ENCODE measurements at regions not wholly inside any gene's neighbourhood (a gene's known extent, or its start where the extent isn't known, plus 50 kb on each side); places are given as distances from the start of the nearest gene placed in this dataset.
"Not testable (repeated sequence)": the region's sequence is repeated elsewhere in the genome, so short reads cannot be mapped to it uniquely, and the experiment has no call there.

DNA sequence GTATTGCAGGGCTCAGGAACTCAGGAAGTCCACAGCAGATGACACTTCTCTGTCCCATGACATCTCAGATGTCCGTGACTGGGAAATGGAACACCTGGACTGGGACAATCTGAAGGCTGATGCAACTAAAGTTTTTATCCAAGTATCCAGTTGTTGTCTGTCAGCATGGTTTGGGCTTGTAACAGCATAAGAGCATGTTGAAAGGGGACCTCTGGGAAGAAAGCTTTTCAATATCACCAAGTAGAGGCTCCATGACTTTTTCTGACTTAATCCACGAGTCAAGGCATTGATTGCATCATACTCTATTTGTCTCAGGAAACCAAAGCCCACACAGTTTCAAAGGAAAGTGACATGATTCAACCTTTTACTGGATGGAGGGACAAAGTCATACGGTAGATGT lies 807.7 kb downstream of the MTRR start:
- no peak for DNase-seq

DNA sequence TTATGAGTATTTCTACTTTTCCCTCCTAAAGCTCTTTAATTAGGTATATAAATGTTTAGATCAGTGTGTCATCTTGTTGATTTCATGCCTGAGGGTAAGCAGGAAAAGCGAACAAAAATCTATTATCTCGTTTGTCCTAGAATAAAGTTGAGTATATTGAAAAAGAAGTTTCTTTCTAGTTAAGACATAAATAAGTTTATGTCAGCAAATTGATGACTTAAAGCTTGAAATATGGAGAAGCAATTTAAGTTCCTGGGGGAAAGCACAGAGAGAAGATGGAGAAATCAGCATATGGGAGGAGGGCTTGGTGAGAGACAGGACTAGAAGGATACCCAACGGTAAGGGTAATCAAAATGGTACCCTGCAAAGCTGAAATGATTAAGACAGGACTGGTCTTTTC lies 813.4 kb downstream of the MTRR start:
- DNase-seq, result no peak

- peak; percentile 18 for DNase-seq
Observed at GRCh38 chr5:8683496-8683895, 814.5 kb downstream of the MTRR start.

DNA sequence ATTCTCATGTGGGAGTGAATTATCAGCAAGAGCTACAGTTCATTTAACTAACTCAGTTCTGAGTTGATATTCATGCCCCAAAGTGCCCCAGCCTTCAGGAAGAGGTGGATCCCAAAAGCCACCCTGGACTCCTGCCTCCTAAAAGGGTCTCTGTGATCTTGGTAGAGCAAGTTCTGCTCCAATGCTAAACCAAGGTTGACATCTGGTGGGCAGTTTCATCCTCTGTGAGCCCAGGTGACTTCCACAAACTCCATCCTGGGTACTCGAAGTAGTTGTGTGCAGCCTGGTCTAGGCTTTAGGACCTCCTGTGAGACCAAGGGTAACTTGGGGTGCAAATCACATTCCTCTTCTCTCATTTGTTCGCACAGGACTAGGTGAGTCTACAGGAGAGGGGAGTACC lies 816.8 kb downstream of the MTRR start:
- DNase-seq, result peak; percentile 18

GRCh38 chr5:8686707-8687106 lies 817.8 kb downstream of the MTRR start:
- DNase-seq, result peak; percentile 15

DNA sequence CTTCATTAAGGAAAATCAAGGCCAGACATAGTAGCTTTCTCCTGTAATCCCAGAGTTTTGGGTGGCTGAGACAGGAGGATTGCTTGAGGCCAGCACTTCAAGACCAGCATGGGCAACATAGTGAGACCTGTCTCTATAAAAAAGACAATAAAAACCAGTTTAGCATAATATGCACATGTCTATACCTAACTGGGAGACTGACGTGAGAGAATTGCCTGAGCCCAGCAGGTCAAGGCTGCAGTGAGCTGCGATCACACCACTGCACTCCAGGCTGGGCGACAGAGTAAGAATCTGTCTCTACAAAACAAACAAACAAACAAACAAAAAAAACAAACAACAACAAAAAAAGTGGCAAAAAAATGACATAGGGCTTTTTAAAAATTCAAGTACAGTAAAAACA lies 820.8 kb downstream of the MTRR start:
- DNase-seq, result no peak

- DNase-seq, result no peak
Observed at GRCh38 chr5:8691221-8691620, 822.3 kb downstream of the MTRR start.

DNA sequence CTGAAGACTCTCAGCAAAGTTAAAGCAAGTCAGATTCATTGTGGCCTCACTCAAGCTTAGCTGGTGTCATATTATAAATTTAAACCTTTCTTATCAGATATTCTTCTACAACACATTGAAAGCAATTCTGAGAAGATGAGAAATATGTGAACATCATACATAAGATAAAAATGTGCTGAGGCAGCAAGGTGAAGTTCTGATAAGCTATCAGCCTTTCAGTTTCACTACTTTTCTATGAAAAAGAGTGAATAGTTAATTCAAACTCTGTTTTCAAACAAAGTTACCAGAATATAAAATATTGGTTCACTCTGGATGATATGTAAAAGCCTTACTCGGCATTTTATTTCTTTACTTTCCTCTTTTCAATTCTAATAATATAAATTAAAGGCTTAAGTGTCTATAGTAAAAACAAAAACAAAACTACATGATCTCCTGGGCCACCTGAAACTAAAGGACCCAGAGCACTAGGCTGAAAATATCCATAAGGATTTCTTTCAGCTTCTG lies 824.4 kb downstream of the MTRR start:
- no peak for DNase-seq

DNA sequence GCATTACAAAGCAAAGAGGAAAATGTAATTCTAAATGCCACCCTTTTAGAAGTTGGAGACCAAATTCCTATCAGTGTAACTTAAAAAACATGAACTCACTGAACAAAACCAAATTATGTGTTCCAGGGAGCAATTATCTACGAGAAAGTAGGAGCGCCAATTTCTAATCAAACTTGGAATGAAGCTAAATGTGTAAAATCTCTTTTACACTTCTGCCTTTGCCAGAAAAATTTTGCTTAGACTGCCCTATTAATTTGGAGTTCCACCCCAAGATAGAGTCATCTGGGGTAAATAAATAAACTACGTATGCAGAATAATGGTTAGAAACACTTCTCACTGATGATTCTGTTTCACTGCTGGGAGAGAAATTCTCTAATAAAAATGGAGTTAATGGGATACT lies 825.6 kb downstream of the MTRR start:
- no peak for DNase-seq

- no peak for DNase-seq
Observed at GRCh38 chr5:8695902-8696845, 827.2 kb downstream of the MTRR start.

DNA sequence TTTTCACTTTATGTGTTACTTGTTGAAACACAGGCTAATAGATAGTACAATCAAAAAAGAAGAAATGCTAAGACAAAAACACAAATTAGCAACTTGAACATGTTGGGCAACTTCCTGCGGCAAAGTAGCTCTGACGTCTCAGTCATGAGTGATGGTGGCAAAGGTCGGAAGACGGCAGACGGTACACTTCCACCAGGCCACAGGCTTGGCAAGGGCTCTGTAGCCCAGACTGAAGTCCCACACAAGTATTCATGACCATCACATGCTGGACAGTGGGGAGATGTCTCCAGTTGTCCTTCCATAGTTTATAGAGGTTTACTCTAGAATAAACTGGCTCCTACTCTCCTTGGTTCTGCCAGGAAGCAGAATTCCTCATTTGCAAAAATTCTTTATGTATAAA lies 831.3 kb downstream of the MTRR start:
- DNase-seq, result no peak

GRCh38 chr5:8700671-8701070 lies 831.7 kb downstream of the MTRR start:
- DNase-seq, result no peak

GRCh38 chr5:8701251-8701650 lies 832.3 kb downstream of the MTRR start:
- DNase-seq, result no peak

DNA sequence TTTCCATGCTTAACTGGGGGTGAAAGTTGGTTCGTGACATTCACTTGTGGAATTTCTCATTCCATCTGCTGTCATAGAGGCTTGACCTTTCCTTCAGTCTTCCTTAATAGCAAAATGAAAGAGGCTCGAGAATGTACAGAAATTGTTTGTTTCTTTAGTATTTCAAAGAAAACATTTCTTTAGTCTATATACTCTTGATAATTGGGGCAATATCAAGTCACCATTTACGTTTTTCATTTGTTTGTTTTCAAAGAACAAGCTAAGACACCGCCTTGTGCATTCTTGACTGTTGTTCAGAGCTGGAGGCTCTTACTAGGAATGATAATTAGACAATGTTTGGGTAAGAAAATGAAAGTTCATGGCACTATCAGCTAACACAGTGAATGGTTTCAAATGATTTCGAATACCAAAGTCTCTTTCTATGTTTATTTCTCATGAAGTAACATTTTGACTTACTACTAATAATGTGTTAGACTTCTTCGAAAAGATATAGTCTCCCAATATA lies 835.4 kb downstream of the SEMA5A start:
- DNase-seq, result no peak

- DNase-seq, result no peak
Observed at GRCh38 chr5:8714198-8714597, 831.7 kb downstream of the SEMA5A start.

- DNase-seq, result no peak
Observed at GRCh38 chr5:8714861-8715260, 831.0 kb downstream of the SEMA5A start.

GRCh38 chr5:8719796-8720195 lies 826.1 kb downstream of the SEMA5A start:
- no peak for DNase-seq

GRCh38 chr5:8720506-8720905 lies 825.4 kb downstream of the SEMA5A start:
- DNase-seq, result no peak

GRCh38 chr5:8721536-8721935 lies 824.3 kb downstream of the SEMA5A start:
- DNase-seq, result no peak

DNA sequence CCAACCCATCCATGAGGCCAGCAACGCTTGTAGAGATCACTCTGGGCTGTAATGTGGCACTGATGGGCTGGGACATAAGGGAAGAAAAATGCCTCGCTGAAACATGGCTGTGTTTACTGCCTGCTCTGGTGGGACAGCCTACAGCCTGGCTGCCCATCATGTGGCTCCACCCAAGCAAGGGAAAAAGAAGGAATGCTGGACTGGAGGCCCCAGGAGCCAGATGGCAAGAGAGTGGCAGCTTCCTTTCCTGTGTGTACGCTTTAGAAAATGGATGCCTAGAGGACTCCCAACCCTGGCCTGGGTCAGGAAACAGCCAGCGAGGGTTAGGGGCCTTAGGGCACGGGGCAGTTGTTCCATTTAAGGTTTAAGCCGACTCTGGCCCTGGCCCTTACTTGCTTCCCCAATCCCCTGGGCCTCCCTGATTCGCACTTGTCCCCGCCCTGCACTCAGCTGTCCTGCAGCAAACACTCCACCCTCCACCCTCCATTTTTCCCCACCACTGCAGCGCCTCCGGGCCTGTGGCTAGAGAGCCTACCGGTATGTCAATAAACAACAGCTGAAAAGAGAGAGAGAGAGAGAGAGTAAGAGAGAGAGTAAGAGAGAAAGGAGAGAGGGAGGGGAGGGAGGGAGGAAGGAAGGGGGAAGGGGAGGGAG lies 819.4 kb downstream of the SEMA5A start:
- no peak for DNase-seq

- DNase-seq, result no peak
Observed at GRCh38 chr5:8727396-8727795, 818.5 kb downstream of the SEMA5A start.

- no peak for DNase-seq
Observed at GRCh38 chr5:8729437-8729836, 816.4 kb downstream of the SEMA5A start.

GRCh38 chr5:8730194-8730593 lies 815.7 kb downstream of the SEMA5A start:
- no peak for DNase-seq

DNA sequence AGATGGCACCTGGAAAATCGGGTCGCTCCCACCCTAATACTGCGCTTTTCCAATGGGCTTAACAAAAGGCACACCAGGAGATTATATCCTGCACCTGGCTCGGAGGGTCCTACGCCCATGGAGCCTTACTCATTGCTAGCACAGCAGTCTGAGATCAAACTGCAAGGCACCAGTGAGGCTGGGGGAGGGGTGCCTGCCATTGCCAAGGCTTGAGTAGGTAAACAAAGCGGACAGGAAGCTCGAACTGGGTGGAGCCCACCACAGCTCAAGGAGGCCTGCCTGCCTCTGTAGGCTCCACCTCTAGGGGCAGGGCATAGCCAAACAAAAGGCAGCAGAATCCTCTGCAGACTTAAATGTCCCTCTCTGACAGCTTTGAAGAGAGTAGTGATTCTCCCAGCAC lies 814.8 kb downstream of the SEMA5A start:
- DNase-seq, result not testable (repeated sequence)
